Gastrocnemius medialis (tissue), 4 donors: ENCODE measurements at regions not wholly inside any gene's neighbourhood (a gene's known extent, or its start where the extent isn't known, plus 50 kb on each side); places are given as distances from the start of the nearest gene placed in this dataset.
A peak's percentile ranks its signal among the peaks of the same experiment; 100 is the strongest.

Source experiments
- ATAC-seq, 2 donors: fragments of 150-250 bp; one replicate each; pipeline ENCODE4 v1.9.1; 2016
- DNase-seq, 2 donors: peaks; one replicate each; pipeline ENCODE4 v3.0.0-alpha.2; 2019
- H3K27ac ChIP-seq, 4 donors: fragments of 200-600 bp; sonication (generic); 1 replicate in 1 of 4; 2 replicates in 3 of 4; pipeline ENCODE4 v1.5.1; 2016 to 2018; ENCODE audit warnings: mild to moderate bottlenecking in 2 of 4, moderate library complexity in 1 of 4
- H3K27me3 ChIP-seq, 3 donors: fragments of 200-600 bp; sonication (generic) in 2 of 3; 1 replicate in 1 of 3; 2 replicates in 2 of 3; pipeline versions ENCODE4 v1.5.1 to v1.6.0; 2016 to 2019; ENCODE audit warnings: mild to moderate bottlenecking in 1 of 3, moderate library complexity in 1 of 3
- H3K36me3 ChIP-seq, 2 donors: fragments of 200-600 bp; sonication (generic) in 1 of 2; one replicate each; pipeline ENCODE4 v1.5.1; 2017 to 2018
- H3K4me1 ChIP-seq, 2 donors: fragments of 200-600 bp; sonication (generic) in 1 of 2; one replicate each; pipeline ENCODE4 v1.5.1; 2016 to 2017; ENCODE audit warnings: mild to moderate bottlenecking in 2 of 2
- H3K4me3 ChIP-seq, 4 donors: fragments of 200-600 bp; sonication (generic) in 3 of 4; 1 replicate in 1 of 4; 2 replicates in 3 of 4; pipeline ENCODE4 v1.5.1; 2016 to 2019; ENCODE audit warnings: mild to moderate bottlenecking in 2 of 4
- H3K9me3 ChIP-seq, 3 donors: fragments of 200-600 bp; sonication (generic) in 2 of 3; 1 replicate in 1 of 3; 2 replicates in 2 of 3; pipeline ENCODE4 v1.5.1; 2016 to 2019
- POLR2A ChIP-seq, 2 donors: fragments of 450-650 bp; IDR thresholded peaks; one replicate each; pipeline ENCODE4 v1.6.1; 2017; ENCODE audit warnings: antibody characterized with exemption in 2 of 2, mild to moderate bottlenecking in 2 of 2, moderate library complexity in 2 of 2
- in situ Hi-C, 4 donors: fragments of 200-750 bp; cut with MboI; loops; one replicate each; pipeline versions ENCODE4 v1.15.0 to v1.8.0; 2017; ENCODE audit warnings: low sequenced_read_pairs in 4 of 4
- intact Hi-C: fragments of 100-400 bp; cut with DNase I; formaldehyde crosslinking; loops from one replicate; pipeline ENCODE4 v1.15.1; 2023; ENCODE audit warnings: low total_unique reads
- TF ChIP-seq, protein P1 (sequence below), 5 experiments: fragments of 450-650 bp in 3 of 5; fragments of 200-600 bp in 2 of 5; sonication (generic) in 2 of 5; IDR thresholded peaks in 4 of 5; conservative IDR thresholded peaks in 1 of 5; 1 replicate in 4 of 5; 2 replicates in 1 of 5; pipeline ENCODE4 v1.5.1; 2016 to 2019; ENCODE audit warnings: antibody characterized with exemption in 5 of 5, mild to moderate bottlenecking in 3 of 5, moderate library complexity in 3 of 5

DNA sequence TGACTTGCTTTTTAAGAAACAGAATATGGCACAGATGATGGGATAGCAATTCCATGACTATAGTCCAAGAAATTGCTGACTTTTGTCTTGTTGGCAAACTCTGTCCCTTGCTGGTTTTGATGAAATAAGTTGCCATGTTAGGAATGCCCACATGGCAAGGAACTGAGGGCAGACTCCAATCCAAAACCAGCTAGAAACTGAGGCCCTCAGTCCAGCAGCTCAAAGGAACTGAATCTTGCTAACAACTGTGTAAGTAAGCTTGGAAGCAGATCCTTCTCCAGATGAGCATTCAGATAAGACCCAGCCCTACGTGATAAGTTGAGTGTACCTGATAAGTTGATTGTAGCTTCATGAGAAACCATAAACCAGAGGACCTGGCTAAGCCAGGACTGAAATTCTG lies 64.3 kb upstream of the BMPER start:
- no peak for ATAC-seq
- Histone ChIP-seq H3K27me3 (no peaks in the 10 kb centered on the region), H3K4me3 (no peak overlapping the region)

DNA sequence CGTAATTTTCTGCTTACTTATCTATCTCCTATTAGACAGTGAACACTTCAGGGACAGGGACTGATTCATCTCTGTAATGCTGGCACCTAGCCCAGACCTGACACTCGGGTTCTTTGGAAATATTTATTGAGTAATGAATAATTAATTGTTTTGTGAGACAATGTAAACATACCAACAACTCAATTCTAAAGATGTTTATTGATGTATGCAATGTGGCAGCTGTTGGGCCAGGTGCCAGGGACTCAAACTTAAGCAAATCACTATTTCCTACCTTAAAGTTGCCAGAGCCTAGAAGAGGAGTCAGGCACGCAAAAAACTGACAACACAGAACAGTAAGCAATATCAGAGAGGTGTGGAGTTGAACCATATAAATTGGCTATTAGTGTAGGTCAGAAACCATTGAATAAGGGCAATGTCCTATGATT lies 63.6 kb upstream of the BMPER start:
- ATAC-seq (no peak), DNase-seq (peak in 1 of 2 donors; percentile 18)
- Histone ChIP-seq H3K36me3 (no peaks in the 10 kb centered on the region), H3K4me1 (peaks cover 0 to 6% of the 10 kb centered on the region in 2 donors), H3K27me3 (no peaks in the 10 kb centered on the region), H3K27ac (no peak overlapping the region), H3K4me3 (no peak overlapping the region), H3K9me3 (no peaks in the 10 kb centered on the region)
- in situ Hi-C loops (no loop called here), intact Hi-C loops (no loop called here)
- TF ChIP-seq POLR2A (IDR thresholded peaks at IDR 0.05): no peak
- TF ChIP-seq, protein P1, sequence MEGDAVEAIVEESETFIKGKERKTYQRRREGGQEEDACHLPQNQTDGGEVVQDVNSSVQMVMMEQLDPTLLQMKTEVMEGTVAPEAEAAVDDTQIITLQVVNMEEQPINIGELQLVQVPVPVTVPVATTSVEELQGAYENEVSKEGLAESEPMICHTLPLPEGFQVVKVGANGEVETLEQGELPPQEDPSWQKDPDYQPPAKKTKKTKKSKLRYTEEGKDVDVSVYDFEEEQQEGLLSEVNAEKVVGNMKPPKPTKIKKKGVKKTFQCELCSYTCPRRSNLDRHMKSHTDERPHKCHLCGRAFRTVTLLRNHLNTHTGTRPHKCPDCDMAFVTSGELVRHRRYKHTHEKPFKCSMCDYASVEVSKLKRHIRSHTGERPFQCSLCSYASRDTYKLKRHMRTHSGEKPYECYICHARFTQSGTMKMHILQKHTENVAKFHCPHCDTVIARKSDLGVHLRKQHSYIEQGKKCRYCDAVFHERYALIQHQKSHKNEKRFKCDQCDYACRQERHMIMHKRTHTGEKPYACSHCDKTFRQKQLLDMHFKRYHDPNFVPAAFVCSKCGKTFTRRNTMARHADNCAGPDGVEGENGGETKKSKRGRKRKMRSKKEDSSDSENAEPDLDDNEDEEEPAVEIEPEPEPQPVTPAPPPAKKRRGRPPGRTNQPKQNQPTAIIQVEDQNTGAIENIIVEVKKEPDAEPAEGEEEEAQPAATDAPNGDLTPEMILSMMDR (IDR thresholded peaks at IDR 0.05 in 4 of 5, conservative IDR thresholded peaks at IDR 0.05 in 1 of 5): no peak

More for the DNA sequence above, 64.3 kb upstream of the BMPER start:
- Histone ChIP-seq H3K27ac (no peak overlapping the region), H3K36me3 (no peaks in the 10 kb centered on the region), H3K4me1 (peaks cover 0 to 1% of the 10 kb centered on the region in 2 donors), H3K9me3 (no peaks in the 10 kb centered on the region)
- in situ Hi-C loops: no loop called here
- TF ChIP-seq POLR2A (IDR thresholded peaks at IDR 0.05): no peak
- TF ChIP-seq, protein P1 (IDR thresholded peaks at IDR 0.05 in 4 of 5, conservative IDR thresholded peaks at IDR 0.05 in 1 of 5): no peak
- no peak for DNase-seq
- intact Hi-C loops: no loop called here

DNA sequence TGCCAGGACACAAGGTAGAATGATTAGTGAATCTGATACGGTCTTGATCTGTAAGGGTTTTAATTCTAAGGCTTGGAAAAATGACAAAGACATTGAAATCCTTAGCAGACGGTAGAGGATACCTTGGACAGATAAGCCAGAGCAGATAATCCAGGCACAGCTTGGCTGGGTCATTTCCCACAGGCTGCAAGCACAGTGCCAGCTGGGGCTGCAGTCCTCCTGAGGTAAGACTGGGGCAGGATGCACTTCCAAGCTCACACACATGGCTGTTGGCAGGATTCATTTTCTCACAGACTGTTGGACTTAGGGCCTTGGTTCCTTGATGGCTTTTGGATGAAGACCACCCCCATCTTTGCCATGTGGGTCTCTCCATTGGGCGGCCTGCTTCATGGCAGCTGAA lies 63.2 kb upstream of the BMPER start:
- no peak for DNase-seq
- H3K4me1 ChIP-seq: peaks cover 0 to 6% of the 10 kb centered on the region in 2 donors
- in situ Hi-C loops: no loop called here
- no peak for ATAC-seq
- no peaks in the 10 kb centered on the region for H3K9me3 ChIP-seq
- no peaks in the 10 kb centered on the region for H3K36me3 ChIP-seq
- H3K4me3 ChIP-seq: no peak overlapping the region
- H3K27me3 ChIP-seq: no peaks in the 10 kb centered on the region
- no peak overlapping the region for H3K27ac ChIP-seq
- intact Hi-C loops: no loop called here
- TF ChIP-seq, protein P1 (IDR thresholded peaks at IDR 0.05 in 4 of 5, conservative IDR thresholded peaks at IDR 0.05 in 1 of 5): no peak
- TF ChIP-seq POLR2A (IDR thresholded peaks at IDR 0.05): no peak

DNA sequence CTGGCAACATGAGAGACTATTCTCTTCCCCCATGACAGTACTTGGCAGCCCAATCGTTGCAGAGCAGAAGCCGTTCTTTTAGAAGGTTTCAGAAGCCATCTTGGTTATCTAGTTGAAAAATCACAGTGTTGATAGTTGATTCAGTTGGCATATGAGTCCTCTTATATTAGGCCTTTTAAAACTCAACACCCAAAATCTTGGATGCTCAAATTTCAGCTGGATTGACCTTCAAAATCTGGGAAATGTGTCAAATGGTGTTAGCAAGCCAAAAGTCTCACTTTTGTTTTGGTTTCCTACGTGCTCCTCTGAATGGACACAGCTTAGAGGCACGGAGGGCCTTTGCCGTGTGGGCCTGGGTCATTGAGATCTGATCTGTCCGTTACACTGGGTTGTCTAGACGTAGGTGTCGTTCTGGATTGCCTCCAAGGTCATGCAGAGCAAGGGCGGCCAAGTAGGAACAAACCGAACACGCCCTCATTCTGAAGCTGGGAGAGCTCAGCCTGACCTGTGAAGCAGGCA lies 59.3 kb upstream of the BMPER start:
- DNase-seq (peak in 1 of 2 donors; percentile 34), ATAC-seq (peak in 1 of 2 donors; percentile 63)
- intact Hi-C loops: no loop called here
- in situ Hi-C loops: no loop called here
- Histone ChIP-seq H3K4me1 (peaks cover 0 to 6% of the 10 kb centered on the region in 2 donors), H3K36me3 (no peaks in the 10 kb centered on the region), H3K27me3 (no peaks in the 10 kb centered on the region), H3K4me3 (no peak overlapping the region), H3K27ac (peak overlapping the region in 1 of 4 donors; percentile 27), H3K9me3 (no peaks in the 10 kb centered on the region)
- TF ChIP-seq, protein P1 (IDR thresholded peaks at IDR 0.05 in 4 of 5, conservative IDR thresholded peaks at IDR 0.05 in 1 of 5): no peak
- no peak for TF ChIP-seq POLR2A (IDR thresholded peaks at IDR 0.05)

DNA sequence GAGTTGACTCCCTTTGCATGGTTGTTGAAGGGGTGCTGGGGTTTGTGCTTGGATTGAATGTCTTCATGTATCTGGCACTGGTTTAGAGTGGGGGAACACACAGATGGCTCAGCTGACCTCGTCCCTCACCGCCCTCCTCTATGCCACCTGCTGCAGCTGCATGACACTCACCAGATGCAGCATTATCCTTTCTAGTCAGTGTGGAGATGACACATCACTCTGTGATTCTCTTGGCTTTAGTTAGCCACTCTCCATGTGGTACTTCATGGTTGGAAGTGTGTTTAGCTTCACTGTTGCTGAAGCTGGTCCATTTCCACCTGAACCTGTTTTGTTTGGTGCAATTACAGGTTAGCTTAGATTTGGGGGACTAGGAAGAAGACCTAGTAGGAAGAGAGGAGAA lies 56.3 kb upstream of the BMPER start:
- H3K36me3 ChIP-seq: no peaks in the 10 kb centered on the region
- no peaks in the 10 kb centered on the region for H3K9me3 ChIP-seq
- H3K27ac ChIP-seq: no peak overlapping the region
- in situ Hi-C loops (no loop called here), intact Hi-C loops (no loop called here)
- TF ChIP-seq, protein P1 (IDR thresholded peaks at IDR 0.05 in 4 of 5, conservative IDR thresholded peaks at IDR 0.05 in 1 of 5): no peak
- TF ChIP-seq POLR2A (IDR thresholded peaks at IDR 0.05): no peak
- ATAC-seq (peak in 1 of 2 donors; percentile 63), DNase-seq (no peak)
- H3K4me1 ChIP-seq: peaks cover 0 to 6% of the 10 kb centered on the region in 2 donors
- H3K4me3 ChIP-seq: no peak overlapping the region
- H3K27me3 ChIP-seq: no peaks in the 10 kb centered on the region
